DMS114 treated with DMSO at 0.1 percent for 48 hours (cell line): ENCODE measurements at regions not wholly inside any gene's neighbourhood (a gene's known extent, or its start where the extent isn't known, plus 50 kb on each side); places are given as distances from the start of the nearest gene placed in this dataset.

Experiments used
- DNase-seq: peaks from one replicate; lab custom pipeline; 2025; ENCODE audit not compliant: unreplicated experiment; lab: John Stamatoyannopoulos, UW

DNA sequence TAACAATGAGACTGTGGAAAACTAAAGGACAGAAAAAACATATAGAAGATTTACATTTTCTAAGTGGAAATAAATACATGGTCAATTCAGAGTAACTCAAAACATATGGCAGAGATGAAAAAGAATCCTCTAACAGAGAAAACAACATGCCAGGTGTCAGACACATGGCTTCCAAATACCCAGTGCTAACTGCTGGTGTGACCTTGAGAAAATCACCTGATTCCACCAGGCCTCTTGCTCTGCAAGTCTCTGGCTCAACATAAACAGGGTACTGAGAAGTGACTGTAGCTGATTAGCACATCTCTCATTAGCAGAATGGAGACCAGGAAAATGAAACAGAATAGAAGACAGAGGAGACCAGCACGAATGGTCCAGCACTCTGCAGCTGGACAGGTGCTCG, 210.8 kb downstream of the HNMT start:
- DNase-seq, result no peak

- DNase-seq, result no peak
Measured at GRCh38 chr2:138176862-138177439, 212.7 kb downstream of the HNMT start.

DNA sequence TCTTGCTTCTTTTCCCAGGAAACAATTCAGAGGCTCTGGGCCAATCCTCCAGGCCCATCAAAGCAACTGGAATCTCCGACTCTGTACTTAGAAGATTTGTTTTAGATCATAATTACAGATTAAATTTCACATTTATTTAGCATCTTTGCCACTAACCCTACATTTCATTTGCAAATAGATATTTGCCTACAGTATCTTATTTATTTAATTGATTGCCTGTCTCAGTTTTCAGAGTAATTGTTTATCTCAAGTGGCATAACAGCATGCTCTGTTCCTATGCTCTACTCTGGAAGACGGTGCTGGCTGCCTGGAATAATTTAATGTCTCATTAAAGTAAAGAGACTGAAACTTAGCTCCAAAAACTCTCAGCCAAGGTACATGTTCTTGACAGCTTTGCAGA, 213.4 kb downstream of the HNMT start:
- no peak for DNase-seq

GRCh38 chr2:138180692-138181386, 216.6 kb downstream of the HNMT start:
- DNase-seq, result no peak

- DNase-seq, result no peak
Measured at GRCh38 chr2:138182250-138182936, 218.1 kb downstream of the HNMT start.

- DNase-seq, result no peak
Measured at GRCh38 chr2:138182937-138183312, 218.7 kb downstream of the HNMT start.

DNA sequence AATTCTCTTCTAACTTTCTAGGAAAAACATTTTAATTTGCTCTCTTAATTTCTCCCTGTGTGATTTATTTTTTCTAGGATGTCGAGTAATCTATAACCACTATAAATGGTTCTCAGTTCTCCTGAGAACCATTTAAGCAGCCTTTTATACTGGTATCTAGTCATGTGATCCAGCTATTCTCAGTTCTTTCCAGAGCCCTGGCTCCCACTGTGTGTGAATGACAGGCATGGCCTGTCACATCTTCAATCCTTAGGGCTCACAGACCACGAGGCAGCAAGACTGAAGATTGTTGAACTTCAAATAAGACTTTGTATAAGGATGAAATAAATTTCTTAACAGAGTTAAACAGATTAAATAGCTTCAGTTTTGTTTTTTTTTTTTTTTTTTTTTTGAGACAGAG, 219.4 kb downstream of the HNMT start:
- DNase-seq, result no peak

DNA sequence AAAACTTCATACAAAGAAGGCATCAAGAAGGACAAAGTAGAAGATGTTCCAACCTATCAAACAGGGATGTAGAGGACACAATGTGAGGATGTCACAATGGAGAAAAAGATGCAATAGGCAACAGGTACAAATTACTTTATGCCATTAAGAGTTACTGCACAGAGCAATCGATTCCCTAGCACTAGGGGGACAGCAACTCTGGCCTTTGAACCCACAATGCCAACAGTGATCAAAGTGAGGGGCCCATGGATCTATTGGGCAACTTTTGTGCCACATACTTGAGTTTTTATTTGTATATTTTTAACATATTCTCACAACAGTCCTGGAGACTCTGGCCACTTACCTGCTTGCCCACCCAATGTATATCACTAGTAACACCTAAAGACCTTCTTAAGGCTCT, 220.2 kb downstream of the HNMT start:
- no peak for DNase-seq

DNA sequence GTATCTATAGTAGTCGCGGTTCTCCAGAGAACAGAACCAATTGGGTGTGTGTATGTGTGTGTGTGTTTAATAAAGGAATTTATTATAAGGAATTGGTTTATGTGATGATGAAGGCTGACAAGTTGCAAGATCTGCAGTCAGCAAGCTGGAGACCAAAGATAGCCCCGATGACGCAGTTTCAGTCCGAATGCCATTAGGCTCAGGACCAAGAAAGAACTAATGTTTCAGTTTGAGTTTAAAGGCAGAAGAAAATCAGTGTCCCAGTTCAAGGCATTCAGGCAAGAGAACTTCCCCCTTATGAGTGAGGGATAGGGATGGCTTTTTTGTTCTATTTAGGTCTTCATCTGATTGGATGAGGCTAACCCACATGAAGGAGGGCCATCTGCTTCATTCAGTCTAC, 221.6 kb downstream of the HNMT start:
- no peak for DNase-seq

- DNase-seq, result no peak
Measured at GRCh38 chr2:138187221-138187620, 222.9 kb downstream of the HNMT start.

GRCh38 chr2:138190999-138191398, 226.7 kb downstream of the HNMT start:
- no peak for DNase-seq

GRCh38 chr2:138193416-138194213, 229.3 kb downstream of the HNMT start:
- no peak for DNase-seq

DNA sequence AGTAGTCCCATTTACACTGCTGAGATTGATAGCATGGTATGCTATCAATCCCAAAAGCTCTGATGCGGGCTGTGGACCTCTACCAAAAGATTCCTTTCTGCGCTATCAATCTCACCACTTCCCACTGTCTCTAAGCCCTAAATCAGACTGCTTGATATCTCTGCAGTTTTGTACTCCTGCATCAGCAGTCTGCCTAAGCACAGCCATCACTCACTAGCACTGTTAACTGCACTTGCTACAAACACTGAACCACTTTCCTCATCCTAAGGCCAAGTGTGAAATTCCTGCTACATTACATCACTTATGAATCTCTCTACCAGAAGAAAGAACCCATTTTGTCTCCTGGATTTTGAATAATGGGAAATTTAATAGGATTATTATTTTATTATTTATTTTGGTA, 237.0 kb downstream of the HNMT start:
- no peak for DNase-seq

GRCh38 chr2:138202762-138203161, 238.5 kb downstream of the HNMT start:
- DNase-seq, result no peak

DNA sequence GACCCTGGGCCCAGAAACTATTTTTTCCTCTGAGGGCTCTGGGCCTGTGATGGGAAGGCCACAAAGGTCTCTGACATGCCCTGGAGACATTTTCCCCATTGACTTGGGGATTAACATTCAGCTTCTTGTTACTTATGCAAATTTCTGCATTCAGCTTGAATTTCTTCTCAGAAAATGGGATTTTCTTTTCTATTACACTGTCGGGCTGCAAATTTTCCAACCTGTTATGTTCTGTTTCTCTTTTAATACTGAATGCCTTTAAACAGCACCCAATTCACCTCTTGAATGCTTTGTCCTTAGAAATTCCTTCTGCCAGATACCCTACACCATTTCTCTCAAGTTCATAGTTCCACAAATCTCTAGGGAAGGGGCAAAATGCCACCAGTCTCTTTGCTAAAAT, 241.0 kb downstream of the HNMT start:
- DNase-seq, result no peak

- no peak for DNase-seq
Measured at GRCh38 chr2:138207074-138207930, 243.0 kb downstream of the HNMT start.

- DNase-seq, result no peak
Measured at GRCh38 chr2:138209009-138209408, 244.7 kb downstream of the HNMT start.

GRCh38 chr2:138210487-138210886, 246.2 kb downstream of the HNMT start:
- no peak for DNase-seq

- DNase-seq, result no peak
Measured at GRCh38 chr2:138212434-138212833, 248.2 kb downstream of the HNMT start.

DNA sequence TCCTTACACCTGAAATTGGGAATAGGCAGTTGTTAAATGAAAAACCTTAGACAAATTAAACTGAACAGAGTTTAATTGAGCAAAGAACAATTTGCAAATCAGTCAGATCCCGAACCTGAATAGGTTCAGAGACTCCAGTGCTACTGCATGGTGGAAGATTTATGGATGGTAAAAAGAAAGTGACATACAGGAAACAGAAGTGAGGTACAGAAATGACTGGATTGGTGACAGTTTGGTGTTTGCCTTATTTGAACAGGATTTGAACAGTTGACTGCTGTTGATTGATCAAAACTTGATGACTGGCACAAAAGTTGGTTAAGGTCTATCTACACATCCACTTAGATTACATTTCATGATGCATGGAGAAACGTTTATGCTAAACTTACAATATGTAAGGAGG, 248.8 kb downstream of the HNMT start:
- no peak for DNase-seq

GRCh38 chr2:138213624-138214023, 249.4 kb downstream of the HNMT start:
- no peak for DNase-seq
